ENCODE measurements at regions not wholly inside any gene's neighbourhood (a gene's known extent, or its start where the extent isn't known, plus 50 kb on each side); places are given as distances from the start of the nearest gene placed in this dataset.

GRCh38 chr7:13290975-13291374, 603.5 kb downstream of the ARL4A start:
- DNase-seq: peak; percentile 56
- H3K27ac ChIP-seq: no peak overlapping the region
- no peak overlapping the region for H3K4me2 ChIP-seq (ENCODE audit: unreplicated experiment)
- H4K20me1 ChIP-seq (ENCODE audit: insufficient read depth): no peaks in the 10 kb centered on the region
- H3K36me3 ChIP-seq (ENCODE audit: low read depth): no peaks in the 10 kb centered on the region
- no peak overlapping the region for H3K9ac ChIP-seq
- H3F3A ChIP-seq (ENCODE audit: insufficient read depth): 0 out of 2 replicates have a peak, but pooled peaks cover 3% of the 10 kb centered on the region
- H3K9me2 ChIP-seq (ENCODE audit: insufficient read depth): no peaks in the 10 kb centered on the region
- TF ChIP-seq EZH2 (IDR thresholded peaks at IDR 0.05; ENCODE audit: insufficient read depth, poor library complexity, severe bottlenecking) (no peak), EZH2phosphoT487 (IDR thresholded peaks at IDR 0.05; ENCODE audit: insufficient read depth, low read depth) (peak; percentile 90)
- no peak overlapping the region for H2AFZ ChIP-seq
- no peak overlapping the region for H3K4me3 ChIP-seq
- peaks cover 30% of the 10 kb centered on the region for H3K4me1 ChIP-seq (ENCODE audit: insufficient read depth)
- H3K9me3 ChIP-seq (ENCODE audit: low read depth): no peaks in the 10 kb centered on the region
- in situ Hi-C loops (cut with MboI): loop anchor here (25.0 kb wide), 2 partner anchors 421 to 1171 kb away; no protein-coding TSS in a partner anchor
- H3K27me3 ChIP-seq (replicated peaks; ENCODE audit: insufficient read depth): no peaks in the 10 kb centered on the region
- no peaks in the 10 kb centered on the region for H3K79me2 ChIP-seq (ENCODE audit: insufficient read depth)

GRCh38 chr7:13293264-13294002, 606.0 kb downstream of the ARL4A start:
- no peaks in the 10 kb centered on the region for H4K20me1 ChIP-seq (ENCODE audit: insufficient read depth)
- H3K36me3 ChIP-seq (ENCODE audit: low read depth): no peaks in the 10 kb centered on the region
- no peaks in the 10 kb centered on the region for H3K27me3 ChIP-seq (replicated peaks; ENCODE audit: insufficient read depth)
- H3K4me2 ChIP-seq (ENCODE audit: unreplicated experiment): peak overlapping the region; percentile 33
- H3K9me3 ChIP-seq (ENCODE audit: low read depth): no peaks in the 10 kb centered on the region
- no peak overlapping the region for H3K27ac ChIP-seq
- H3K4me1 ChIP-seq (ENCODE audit: insufficient read depth): peaks cover 27% of the 10 kb centered on the region
- no peak overlapping the region for H3K9ac ChIP-seq
- H2AFZ ChIP-seq: no peak overlapping the region
- H3F3A ChIP-seq (ENCODE audit: insufficient read depth): no peaks in the 10 kb centered on the region
- no peaks in the 10 kb centered on the region for H3K79me2 ChIP-seq (ENCODE audit: insufficient read depth)
- in situ Hi-C loops (cut with MboI): loop anchor here (25.0 kb wide), 2 partner anchors 419 to 1169 kb away; no protein-coding TSS in a partner anchor
- peak; percentile 25 for DNase-seq
- no peak overlapping the region for H3K4me3 ChIP-seq
- 73 to 77% methylated on average over 2 of the region's 2 CpGs for WGBS, 2 experiments (ENCODE audit: low coverage in 1 of 2, low lambda C conversion rate in 2 of 2, missing lambda C conversion rate in 2 of 2)
- no peaks in the 10 kb centered on the region for H3K9me2 ChIP-seq (ENCODE audit: insufficient read depth)
- TF ChIP-seq EZH2phosphoT487 (IDR thresholded peaks at IDR 0.05; ENCODE audit: insufficient read depth, low read depth) (no peak), EZH2 (IDR thresholded peaks at IDR 0.05; ENCODE audit: insufficient read depth, poor library complexity, severe bottlenecking) (no peak)

DNA sequence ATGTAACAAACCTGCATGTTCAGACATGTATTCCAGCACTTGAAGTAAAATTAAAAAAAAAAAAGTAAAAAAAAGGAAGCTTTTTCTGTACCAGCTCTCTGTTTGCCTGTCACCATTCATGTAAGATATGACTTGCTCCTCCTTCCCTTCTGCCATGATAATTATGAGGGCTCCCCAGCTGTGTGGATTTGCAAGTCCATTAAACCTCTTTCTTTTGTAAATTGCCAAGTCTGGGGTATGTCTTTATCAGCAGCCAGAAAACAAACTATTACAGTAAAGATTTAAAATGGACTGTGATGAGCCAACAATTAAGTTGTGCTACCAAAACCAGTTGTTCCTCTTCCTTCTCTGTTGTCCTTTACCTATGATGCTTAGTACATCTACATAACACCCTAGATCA, 619.6 kb downstream of the ARL4A start:
- Histone ChIP-seq H4K20me1 (ENCODE audit: insufficient read depth) (no peaks in the 10 kb centered on the region), H3K4me3 (no peak overlapping the region)

DNA sequence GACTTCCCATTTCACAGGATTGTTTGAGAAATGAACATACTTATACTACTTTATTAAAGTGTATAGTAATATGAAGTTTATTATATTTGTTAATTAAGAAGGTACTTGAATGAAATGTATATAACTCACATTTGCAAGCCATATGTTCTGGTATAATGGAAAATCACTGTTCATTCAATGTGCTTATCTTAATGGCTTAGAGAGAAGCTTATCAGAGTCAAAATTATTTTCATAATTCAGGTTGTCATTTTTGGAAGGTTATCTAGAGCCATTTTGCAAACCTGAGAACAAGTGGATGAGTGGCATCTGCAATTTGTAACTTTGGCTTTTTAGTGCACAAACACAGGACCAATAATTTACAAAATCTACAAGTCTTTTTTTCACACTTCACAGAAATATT, 621.0 kb downstream of the ARL4A start:
- Histone ChIP-seq H4K20me1 (ENCODE audit: insufficient read depth) (no peaks in the 10 kb centered on the region), H3K9me2 (ENCODE audit: insufficient read depth) (no peaks in the 10 kb centered on the region), H3K27me3 (replicated peaks; ENCODE audit: insufficient read depth) (no peaks in the 10 kb centered on the region), H3F3A (ENCODE audit: insufficient read depth) (no peaks in the 10 kb centered on the region), H2AFZ (no peak overlapping the region), H3K79me2 (ENCODE audit: insufficient read depth) (no peaks in the 10 kb centered on the region), H3K27ac (no peak overlapping the region), H3K4me2 (ENCODE audit: unreplicated experiment) (no peak overlapping the region), H3K4me3 (no peak overlapping the region), H3K9me3 (ENCODE audit: low read depth) (no peaks in the 10 kb centered on the region), H3K4me1 (ENCODE audit: insufficient read depth) (no peaks in the 10 kb centered on the region), H3K9ac (no peak overlapping the region), H3K36me3 (ENCODE audit: low read depth) (no peaks in the 10 kb centered on the region)
- in situ Hi-C loops (cut with MboI): no loop called here
- DNase-seq: no peak
- TF ChIP-seq EZH2phosphoT487 (IDR thresholded peaks at IDR 0.05; ENCODE audit: insufficient read depth, low read depth) (no peak), EZH2 (IDR thresholded peaks at IDR 0.05; ENCODE audit: insufficient read depth, poor library complexity, severe bottlenecking) (no peak)

More for the DNA sequence above, 619.6 kb downstream of the ARL4A start:
- Histone ChIP-seq H3K4me2 (ENCODE audit: unreplicated experiment) (no peak overlapping the region), H3K9me2 (ENCODE audit: insufficient read depth) (no peaks in the 10 kb centered on the region), H3K9me3 (ENCODE audit: low read depth) (no peaks in the 10 kb centered on the region), H2AFZ (no peak overlapping the region), H3K4me1 (ENCODE audit: insufficient read depth) (no peaks in the 10 kb centered on the region), H3K27ac (no peak overlapping the region), H3K27me3 (replicated peaks; ENCODE audit: insufficient read depth) (no peaks in the 10 kb centered on the region), H3K79me2 (ENCODE audit: insufficient read depth) (no peaks in the 10 kb centered on the region), H3K36me3 (ENCODE audit: low read depth) (no peaks in the 10 kb centered on the region), H3F3A (ENCODE audit: insufficient read depth) (no peaks in the 10 kb centered on the region), H3K9ac (no peak overlapping the region)
- DNase-seq: no peak
- no peak for TF ChIP-seq EZH2phosphoT487 (IDR thresholded peaks at IDR 0.05; ENCODE audit: insufficient read depth, low read depth)
- TF ChIP-seq EZH2 (IDR thresholded peaks at IDR 0.05; ENCODE audit: insufficient read depth, poor library complexity, severe bottlenecking): no peak
- in situ Hi-C loops (cut with MboI): no loop called here

- no peak overlapping the region for H3K9ac ChIP-seq
- in situ Hi-C loops (cut with MboI): no loop called here
- DNase-seq: peak; percentile 18
- no peaks in the 10 kb centered on the region for H3K9me2 ChIP-seq (ENCODE audit: insufficient read depth)
- H3K4me3 ChIP-seq: no peak overlapping the region
- TF ChIP-seq EZH2 (IDR thresholded peaks at IDR 0.05; ENCODE audit: insufficient read depth, poor library complexity, severe bottlenecking): no peak
- TF ChIP-seq EZH2phosphoT487 (IDR thresholded peaks at IDR 0.05; ENCODE audit: insufficient read depth, low read depth): no peak
- no peak overlapping the region for H3K4me2 ChIP-seq (ENCODE audit: unreplicated experiment)
- H3K36me3 ChIP-seq (ENCODE audit: low read depth): no peaks in the 10 kb centered on the region
- no peaks in the 10 kb centered on the region for H3K9me3 ChIP-seq (ENCODE audit: low read depth)
- H4K20me1 ChIP-seq (ENCODE audit: insufficient read depth): no peaks in the 10 kb centered on the region
- no peaks in the 10 kb centered on the region for H3F3A ChIP-seq (ENCODE audit: insufficient read depth)
- H3K27me3 ChIP-seq (replicated peaks; ENCODE audit: insufficient read depth): no peaks in the 10 kb centered on the region
- H3K27ac ChIP-seq: no peak overlapping the region
- H2AFZ ChIP-seq: no peak overlapping the region
- no peaks in the 10 kb centered on the region for H3K79me2 ChIP-seq (ENCODE audit: insufficient read depth)
- no peaks in the 10 kb centered on the region for H3K4me1 ChIP-seq (ENCODE audit: insufficient read depth)
Observed at GRCh38 chr7:13309535-13309934, 622.1 kb downstream of the ARL4A start.

Measured in GM23248 (cell line).